Colon (tissue), 2 donors: ENCODE measurements at regions not wholly inside any gene's neighbourhood (a gene's known extent, or its start where the extent isn't known, plus 50 kb on each side); places are given as distances from the start of the nearest gene placed in this dataset.
"Not testable (repeated sequence)": the region's sequence is repeated elsewhere in the genome, so short reads cannot be mapped to it uniquely, and the experiment has no call there.

Source experiments
- FAIRE-seq: peaks from 2 replicates; lab custom pipeline; 2012; peaks lifted over from hg19 to GRCh38; lab: Jason Lieb, UNC
- donor health status: control.
- donor health status: control.

- no peak for FAIRE-seq
These were observed 1083.9 kb downstream of the DIPK2A start for GRCh38 chr3:145055375-145056076.

GRCh38 chr3:145058483-145058882, 1086.9 kb downstream of the DIPK2A start:
- no peak for FAIRE-seq

- FAIRE-seq: no peak
These were observed 1092.0 kb downstream of the DIPK2A start for GRCh38 chr3:145063616-145064015.

GRCh38 chr3:145070795-145071194, 1090.2 kb downstream of the PLOD2 start:
- no peak for FAIRE-seq

GRCh38 chr3:145079436-145079835, 1081.5 kb downstream of the PLOD2 start:
- FAIRE-seq: no peak

- FAIRE-seq: no peak
These were observed 1073.9 kb downstream of the PLOD2 start for GRCh38 chr3:145087038-145087437.

- no peak for FAIRE-seq
These were observed 1072.1 kb downstream of the PLOD2 start for GRCh38 chr3:145088917-145089316.

GRCh38 chr3:145089337-145089736, 1071.6 kb downstream of the PLOD2 start:
- no peak for FAIRE-seq

- FAIRE-seq: no peak
These were observed 1066.5 kb downstream of the PLOD2 start for GRCh38 chr3:145094355-145094941.

GRCh38 chr3:145111141-145111540, 1049.8 kb downstream of the PLOD2 start:
- FAIRE-seq: not testable (repeated sequence)

- no peak for FAIRE-seq
These were observed 1044.2 kb downstream of the PLOD2 start for GRCh38 chr3:145116769-145117168.

GRCh38 chr3:145118303-145118702, 1042.7 kb downstream of the PLOD2 start:
- FAIRE-seq: no peak

- no peak for FAIRE-seq
These were observed 1035.9 kb downstream of the PLOD2 start for GRCh38 chr3:145124900-145125678.

GRCh38 chr3:145133281-145133680, 1027.7 kb downstream of the PLOD2 start:
- no peak for FAIRE-seq

- no peak for FAIRE-seq
These were observed 1026.2 kb downstream of the PLOD2 start for GRCh38 chr3:145134738-145135137.

- no peak for FAIRE-seq
These were observed 1016.6 kb downstream of the PLOD2 start for GRCh38 chr3:145144361-145144760.

- no peak for FAIRE-seq
These were observed 1015.5 kb downstream of the PLOD2 start for GRCh38 chr3:145145461-145145860.

- no peak for FAIRE-seq
These were observed 1001.3 kb downstream of the PLOD2 start for GRCh38 chr3:145159640-145160039.

GRCh38 chr3:145170121-145170520, 990.9 kb downstream of the PLOD2 start:
- FAIRE-seq: no peak

GRCh38 chr3:145175626-145176025, 985.4 kb downstream of the PLOD2 start:
- FAIRE-seq: no peak

- no peak for FAIRE-seq
These were observed 984.1 kb downstream of the PLOD2 start for GRCh38 chr3:145176907-145177306.

- FAIRE-seq: no peak
These were observed 983.2 kb downstream of the PLOD2 start for GRCh38 chr3:145177828-145178227.

- FAIRE-seq: peak; percentile 64
These were observed 978.6 kb downstream of the PLOD2 start for GRCh38 chr3:145182196-145182911.
